COR-L47 (cell line): ENCODE measurements at regions not wholly inside any gene's neighbourhood (a gene's known extent, or its start where the extent isn't known, plus 50 kb on each side); places are given as distances from the start of the nearest gene placed in this dataset.
A peak's percentile ranks its signal among the peaks of the same experiment; 100 is the strongest.

ENCODE experiments used
- DNase-seq: peaks from one replicate; lab custom pipeline; 2025; lab: John Stamatoyannopoulos, UW

- DNase-seq = no peak
Measured at GRCh38 chr15:81484086-81484955, 110.3 kb upstream of the TMC3 start.

GRCh38 chr15:81483496-81483895, 109.5 kb upstream of the TMC3 start:
- no peak for DNase-seq

- no peak for DNase-seq
Measured at GRCh38 chr15:81481346-81481745, 107.3 kb upstream of the TMC3 start.

- DNase-seq = peak; percentile 51
Measured at GRCh38 chr15:81480645-81481053, 106.6 kb upstream of the TMC3 start.

DNA sequence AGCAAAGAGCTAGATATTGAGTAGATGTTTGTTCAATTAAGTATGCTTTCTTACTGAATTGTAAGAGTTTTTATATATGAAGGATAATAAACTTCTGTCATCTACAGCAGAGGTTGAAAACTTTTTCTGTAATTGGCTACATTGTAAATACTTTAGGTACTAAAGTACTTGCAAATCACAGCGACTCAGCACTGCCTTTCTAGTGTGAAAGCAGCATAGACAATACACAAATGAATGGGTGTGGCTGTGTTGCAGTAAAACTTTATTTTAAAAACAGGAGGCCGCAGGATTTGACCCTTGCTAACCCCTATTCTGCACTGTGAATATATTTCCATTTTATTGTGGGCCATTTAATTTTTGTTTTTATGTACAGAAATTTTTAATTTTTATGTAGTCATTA, 104.3 kb upstream of the TMC3 start:
- DNase-seq = no peak

- no peak for DNase-seq
Measured at GRCh38 chr15:81475926-81476325, 101.9 kb upstream of the TMC3 start.

DNA sequence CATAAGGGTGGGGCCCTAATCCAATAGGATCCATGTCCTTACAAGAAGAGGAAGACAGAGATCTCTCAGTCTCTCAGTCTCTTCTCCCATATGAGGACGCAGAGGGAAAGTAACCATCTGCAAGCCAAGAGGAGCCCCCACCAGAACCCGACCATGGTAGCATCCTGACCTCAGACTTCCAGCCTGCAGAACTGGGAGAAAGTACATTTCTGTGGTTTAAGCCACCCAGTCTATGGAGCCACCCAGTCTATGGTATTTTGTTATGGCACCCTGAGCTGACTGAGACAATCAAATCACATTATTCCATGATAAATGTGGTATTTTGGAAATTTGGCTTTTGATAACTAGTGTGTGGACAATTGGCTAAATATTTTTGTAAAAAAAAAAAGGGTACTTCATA, 101.5 kb upstream of the TMC3 start:
- no peak for DNase-seq

DNA sequence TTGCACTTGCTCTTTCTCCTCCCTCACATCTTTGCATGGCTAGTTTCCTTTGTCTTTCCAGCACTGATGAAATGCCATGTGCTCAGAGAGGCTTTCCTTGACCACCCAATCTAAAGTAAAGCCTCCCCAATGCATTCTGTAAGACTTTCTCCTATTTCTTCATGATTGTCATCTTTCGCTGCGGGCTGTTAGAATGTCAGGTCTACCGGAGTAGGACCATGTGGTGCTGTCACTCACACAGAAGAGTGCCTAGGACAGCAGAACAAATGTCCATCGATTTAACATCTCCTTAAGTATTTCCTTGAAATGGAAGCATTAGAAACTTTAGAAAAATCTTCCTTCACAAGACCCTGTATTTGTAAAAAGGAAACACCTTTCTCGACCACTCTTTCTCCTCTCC, 99.9 kb upstream of the TMC3 start:
- no peak for DNase-seq

GRCh38 chr15:81473177-81473576, 99.2 kb upstream of the TMC3 start:
- DNase-seq = no peak

- no peak for DNase-seq
Measured at GRCh38 chr15:81471151-81471550, 97.1 kb upstream of the TMC3 start.

- DNase-seq = no peak
Measured at GRCh38 chr15:81469154-81469553, 95.1 kb upstream of the TMC3 start.

DNA sequence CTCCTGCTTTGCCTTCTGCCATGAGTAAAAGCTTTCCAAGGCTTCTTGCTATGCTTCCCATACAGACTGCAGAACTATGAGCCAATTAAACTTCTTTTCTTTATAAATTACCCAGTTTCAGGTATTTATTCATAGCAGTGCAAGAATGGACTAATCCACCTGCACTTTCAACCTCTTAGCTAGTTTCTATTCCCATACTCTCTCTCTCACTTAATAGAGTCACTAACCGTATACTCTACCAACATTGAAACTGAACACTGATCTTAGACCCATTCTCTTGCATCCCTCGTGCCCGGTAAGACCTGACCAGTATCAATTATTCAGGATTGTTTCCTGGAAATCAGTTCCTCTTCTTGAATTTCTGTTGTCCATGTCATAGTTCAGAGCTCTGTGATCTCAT, 92.7 kb upstream of the TMC3 start:
- no peak for DNase-seq

DNA sequence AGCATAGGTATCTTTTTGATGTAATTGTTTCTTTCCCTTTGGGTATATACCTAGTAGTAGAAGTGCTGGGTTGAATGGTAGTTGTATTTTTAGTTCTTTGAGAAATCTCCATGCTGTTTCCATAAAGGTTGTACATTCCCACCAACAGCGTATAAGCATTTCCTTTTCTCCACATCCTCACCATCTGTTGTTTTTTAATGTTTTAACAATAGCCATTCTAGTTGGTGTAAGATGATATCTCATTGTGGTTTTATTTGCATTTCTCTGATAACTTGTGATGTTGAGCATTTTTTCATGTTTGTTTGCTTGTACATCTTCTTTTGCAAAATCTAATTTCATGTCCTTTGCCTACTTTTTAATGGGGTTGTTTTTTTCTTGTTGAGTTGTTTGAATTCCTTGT, 80.0 kb upstream of the TMC3 start:
- DNase-seq = no peak

GRCh38 chr15:81450721-81451120, 76.7 kb upstream of the TMC3 start:
- no peak for DNase-seq

DNA sequence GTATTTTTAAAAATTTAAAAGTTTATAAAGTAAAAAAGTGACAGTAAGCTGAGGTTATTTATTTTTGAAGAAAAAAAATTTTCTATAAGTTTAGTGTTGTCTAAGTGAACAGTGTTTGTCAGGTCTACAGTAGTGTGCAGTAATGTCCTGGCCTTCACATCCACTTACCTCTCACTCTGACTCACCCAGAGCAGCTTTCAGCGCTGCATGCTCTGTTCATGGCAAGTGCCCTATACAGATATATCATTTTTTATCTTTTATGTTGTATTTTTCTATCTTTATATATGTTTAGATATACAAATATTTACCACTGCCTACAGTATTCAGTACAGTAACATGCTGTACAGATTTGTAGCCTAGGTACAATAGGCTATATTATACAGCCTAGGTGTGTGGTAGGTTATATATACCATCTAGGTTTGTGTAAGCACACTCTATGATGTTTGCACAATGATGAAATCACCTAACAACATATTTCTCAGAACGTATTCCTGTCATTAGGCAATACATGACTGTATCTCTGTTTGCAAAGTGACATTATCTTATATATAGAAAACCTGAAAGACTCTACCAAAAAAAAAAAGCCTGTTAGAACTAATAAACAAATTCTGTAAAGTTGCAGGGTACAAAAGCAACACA, 75.9 kb upstream of the TMC3 start:
- no peak for DNase-seq

DNA sequence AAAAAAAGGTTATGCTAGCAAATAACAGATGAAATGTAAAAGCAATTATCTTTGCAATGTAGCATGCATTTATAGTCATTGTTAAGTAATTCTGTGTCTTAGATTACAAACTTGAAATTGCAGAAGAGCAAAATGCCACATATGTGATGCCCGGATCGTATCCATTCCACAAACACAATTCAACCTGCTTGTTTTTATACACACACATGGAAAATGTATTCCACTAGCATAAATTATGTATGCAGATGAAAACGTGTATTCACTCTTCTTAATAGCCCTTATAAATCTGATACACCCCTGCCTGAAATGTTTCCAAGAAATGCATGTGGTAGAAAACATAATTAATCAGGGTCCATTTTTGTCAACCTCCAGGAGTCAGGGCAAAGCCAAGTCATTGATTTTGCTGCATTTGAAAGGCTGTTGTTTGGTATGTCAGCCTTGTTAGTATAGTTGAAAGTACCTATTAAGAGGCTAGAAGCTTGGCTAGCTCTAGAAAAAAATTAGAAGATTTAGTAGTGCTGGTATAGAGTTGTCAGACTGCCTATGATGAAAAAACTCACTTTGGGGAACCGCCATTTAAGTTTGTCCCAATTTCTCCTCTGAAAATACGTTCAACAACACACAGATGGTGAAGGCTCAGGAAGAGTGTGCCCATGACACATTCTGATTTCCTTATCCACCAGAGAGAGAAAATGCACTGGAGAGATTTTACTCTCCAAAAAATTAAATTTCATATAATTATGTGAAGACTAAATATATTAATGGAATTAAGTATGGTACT, 69.2 kb upstream of the TMC3 start:
- DNase-seq = no peak

DNA sequence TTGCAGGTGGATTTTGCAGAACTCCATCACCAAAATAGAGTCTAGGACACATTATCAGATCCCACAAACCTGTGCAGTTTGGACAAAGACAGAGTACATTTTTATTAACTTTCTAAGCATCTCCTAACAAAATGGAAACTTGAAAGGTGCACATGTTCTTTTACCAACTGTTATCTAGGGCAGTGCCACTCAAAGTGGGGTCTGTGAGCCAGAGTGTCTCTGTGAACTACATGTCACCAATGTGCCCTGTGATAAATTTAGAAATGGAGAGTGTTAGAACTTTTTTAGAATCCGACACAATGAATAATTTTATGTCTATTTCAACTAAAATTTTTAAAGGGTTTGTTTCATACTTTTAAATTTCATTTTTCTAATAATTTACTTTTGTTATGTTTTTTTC, 68.4 kb upstream of the TMC3 start:
- no peak for DNase-seq

DNA sequence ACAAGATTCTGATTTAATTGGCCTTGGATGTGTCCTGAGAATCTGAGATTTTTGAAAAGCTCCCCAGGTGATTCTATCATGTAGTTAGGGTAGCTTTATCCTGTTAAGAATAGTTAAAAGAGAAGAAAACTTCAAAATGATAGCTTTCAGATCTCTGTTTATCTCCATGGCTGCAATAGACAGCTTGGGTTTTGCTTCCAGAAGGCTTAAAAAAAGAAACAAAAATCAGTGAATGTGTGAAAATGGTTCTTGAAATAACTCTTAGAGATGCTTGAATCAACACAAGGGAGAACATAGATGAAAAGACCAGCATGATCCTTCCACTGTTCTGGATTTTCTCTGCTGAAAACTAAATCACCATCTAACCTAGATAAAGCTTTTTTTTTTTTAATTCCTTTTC, 60.8 kb upstream of the TMC3 start:
- DNase-seq = no peak

- no peak for DNase-seq
Measured at GRCh38 chr15:81433462-81433861, 59.4 kb upstream of the TMC3 start.

DNA sequence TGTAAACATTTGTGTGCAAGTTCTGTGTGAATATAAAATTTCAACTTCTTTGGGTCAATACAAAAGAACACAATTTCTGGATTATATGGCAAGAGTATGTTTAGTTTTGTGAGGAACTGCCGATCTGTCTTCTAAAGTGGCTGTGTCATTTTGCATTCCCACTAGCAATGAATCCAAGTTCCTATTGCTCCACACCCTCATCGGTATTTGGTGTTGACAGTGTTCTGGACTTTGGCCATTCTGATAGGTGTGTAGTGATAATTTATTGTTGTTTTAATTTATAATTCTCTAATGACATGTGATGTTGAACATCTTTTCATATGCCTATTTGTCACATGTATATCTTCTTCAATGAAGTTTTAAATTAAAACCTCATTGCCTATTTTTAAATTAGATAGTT, 58.2 kb upstream of the TMC3 start:
- no peak for DNase-seq

DNA sequence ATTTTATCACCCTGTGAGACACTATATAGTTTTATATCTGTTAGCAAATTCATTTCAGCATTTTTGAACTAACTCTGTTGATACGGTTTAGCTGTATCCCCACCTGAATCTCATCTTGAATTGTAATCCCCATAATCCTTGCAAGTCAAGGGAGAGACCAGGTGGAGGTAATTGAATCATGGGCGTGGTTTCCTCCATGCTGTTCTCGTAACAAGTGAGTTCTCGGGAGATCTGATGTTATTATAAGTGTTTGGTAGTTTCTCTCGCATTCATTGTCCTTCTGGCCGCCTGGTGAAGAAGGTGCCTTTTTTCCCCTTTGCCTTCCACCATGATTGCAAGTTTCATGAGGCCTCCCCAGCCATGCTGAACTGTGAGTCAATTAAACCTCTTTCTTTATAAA, 53.2 kb upstream of the TMC3 start:
- DNase-seq = no peak

DNA sequence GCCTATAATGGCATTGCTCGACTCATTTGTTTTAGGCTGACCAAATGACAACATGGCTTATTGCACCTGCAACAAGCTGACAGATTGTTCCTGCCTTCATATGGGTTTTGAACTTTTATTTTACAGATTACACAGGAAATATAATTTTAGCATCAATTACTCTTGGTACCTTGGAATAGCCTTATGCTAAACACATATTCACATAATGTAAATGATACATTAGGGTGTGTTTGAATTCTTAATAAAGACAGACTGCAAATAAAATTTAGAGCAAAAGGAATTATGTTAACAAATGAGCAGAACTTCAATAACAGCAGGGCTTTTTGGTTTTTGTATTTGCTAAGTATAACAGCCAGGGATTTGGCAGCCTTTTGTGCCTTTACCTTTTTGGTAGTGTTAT, 51.9 kb upstream of the TMC3 start:
- DNase-seq = no peak
